GM18858 (cell line): ENCODE measurements at regions not wholly inside any gene's neighbourhood (a gene's known extent, or its start where the extent isn't known, plus 50 kb on each side); places are given as distances from the start of the nearest gene placed in this dataset.
A peak's percentile ranks its signal among the peaks of the same experiment; 100 is the strongest.

ENCODE experiments used
- ATAC-seq: cut with Tn5 transposase; IDR thresholded peaks from one replicate; pipeline ENCODE4 v1.9.1; 2021; ENCODE audit not compliant: unreplicated experiment

GRCh38 chr1:34476371-34476770, 278.5 kb upstream of the GJB5 start:
- no peak for ATAC-seq

- no peak for ATAC-seq
Observed at GRCh38 chr1:34477632-34478141, 277.2 kb upstream of the GJB5 start.

- ATAC-seq, result no peak
Observed at GRCh38 chr1:34478515-34479076, 276.3 kb upstream of the GJB5 start.

- no peak for ATAC-seq
Observed at GRCh38 chr1:34479731-34480130, 275.1 kb upstream of the GJB5 start.

GRCh38 chr1:34488080-34488708, 266.7 kb upstream of the GJB5 start:
- ATAC-seq, result no peak

- ATAC-seq, result no peak
Observed at GRCh38 chr1:34500451-34500850, 254.4 kb upstream of the GJB5 start.

- ATAC-seq, result no peak
Observed at GRCh38 chr1:34511802-34512201, 243.0 kb upstream of the GJB5 start.

GRCh38 chr1:34518146-34518699, 236.6 kb upstream of the GJB5 start:
- ATAC-seq, result no peak

GRCh38 chr1:34520111-34520510, 234.7 kb upstream of the GJB5 start:
- ATAC-seq, result no peak

GRCh38 chr1:34524783-34525182, 230.1 kb upstream of the GJB5 start:
- ATAC-seq, result no peak

GRCh38 chr1:34529935-34530859, 224.7 kb upstream of the GJB5 start:
- peak; percentile 58 for ATAC-seq

GRCh38 chr1:34532113-34532512, 222.7 kb upstream of the GJB5 start:
- no peak for ATAC-seq

- no peak for ATAC-seq
Observed at GRCh38 chr1:34538481-34538880, 216.4 kb upstream of the GJB5 start.

- no peak for ATAC-seq
Observed at GRCh38 chr1:34547046-34547674, 207.7 kb upstream of the GJB5 start.

GRCh38 chr1:34549199-34549598, 205.6 kb upstream of the GJB5 start:
- ATAC-seq, result no peak

GRCh38 chr1:34578306-34578705, 176.5 kb upstream of the GJB5 start:
- ATAC-seq, result no peak

- ATAC-seq, result no peak
Observed at GRCh38 chr1:34582356-34582755, 172.5 kb upstream of the GJB5 start.

GRCh38 chr1:34587761-34588160, 167.1 kb upstream of the GJB5 start:
- ATAC-seq, result no peak

GRCh38 chr1:34590211-34590623, 164.6 kb upstream of the GJB5 start:
- ATAC-seq, result no peak

- no peak for ATAC-seq
Observed at GRCh38 chr1:34591751-34592629, 162.9 kb upstream of the GJB5 start.
